ENCODE measurements at regions not wholly inside any gene's neighbourhood (a gene's known extent, or its start where the extent isn't known, plus 50 kb on each side); places are given as distances from the start of the nearest gene placed in this dataset.

GRCh38 chr2:15116830-15117229 lies 444.3 kb downstream of the NBAS start:
- no peak for TF ChIP-seq CTCF (IDR thresholded peaks at IDR 0.05)
- Mint-ChIP-seq H3K36me3 (ENCODE audit: low read depth) (no peaks in the 10 kb centered on the region; the same call in 1 of the 2 replicates), H3K9me3 (peaks cover 20% of the 10 kb centered on the region), H3K27ac (no peak overlapping the region), H3K4me3 (no peak overlapping the region), H3K4me1 (ENCODE audit: low read depth) (no peaks in the 10 kb centered on the region), H3K27me3 (ENCODE audit: insufficient read depth) (peaks cover 2% of the 10 kb centered on the region; the same call in 1 of the 2 replicates)
- no peak for DNase-seq

All from HFFc6 (cell line).